Fibroblast of mammary gland (primary cell): ENCODE measurements at regions not wholly inside any gene's neighbourhood (a gene's known extent, or its start where the extent isn't known, plus 50 kb on each side); places are given as distances from the start of the nearest gene placed in this dataset.

ENCODE experiments used
- DNase-seq: peaks from one replicate; pipeline ENCODE4 v3.0.0-alpha.2; 2010; ENCODE audit warnings: low read depth
- H3K4me3 ChIP-seq: 2 replicates; pipeline ENCODE4 v1.5.1; 2011; ENCODE audit warnings: low read depth, mild to moderate bottlenecking, low read length, moderate library complexity; ENCODE audit not compliant: control insufficient read depth
- TF ChIP-seq, protein P1 (sequence below): conservative IDR thresholded peaks from 2 replicates; pipeline ENCODE4 v1.5.1; 2011; ENCODE audit warnings: low read depth, low read length, inconsistent platforms; ENCODE audit not compliant: control insufficient read depth, insufficient read depth

DNA sequence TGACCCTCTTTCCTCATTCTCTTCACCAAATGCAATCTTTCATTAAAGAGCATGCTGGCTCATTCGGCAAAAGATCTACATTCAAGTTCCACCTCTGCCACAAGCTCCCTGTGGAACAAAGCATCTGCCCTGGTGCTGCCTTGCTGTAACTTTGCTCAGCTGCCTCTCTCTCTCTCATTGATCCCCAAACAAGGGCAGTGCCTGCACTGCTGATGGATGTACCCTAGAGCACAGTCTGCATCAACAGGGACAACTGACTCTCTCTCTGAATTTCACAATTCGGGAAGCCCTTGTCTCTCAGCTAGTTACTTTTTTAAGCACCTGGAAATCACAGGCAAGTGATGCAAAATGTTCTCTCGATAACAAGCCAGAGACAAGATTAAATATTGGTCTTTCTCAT lies 174.0 kb upstream of the DIO2 start:
- H3K4me3 ChIP-seq, result no peak overlapping the region
- TF ChIP-seq, protein P1, sequence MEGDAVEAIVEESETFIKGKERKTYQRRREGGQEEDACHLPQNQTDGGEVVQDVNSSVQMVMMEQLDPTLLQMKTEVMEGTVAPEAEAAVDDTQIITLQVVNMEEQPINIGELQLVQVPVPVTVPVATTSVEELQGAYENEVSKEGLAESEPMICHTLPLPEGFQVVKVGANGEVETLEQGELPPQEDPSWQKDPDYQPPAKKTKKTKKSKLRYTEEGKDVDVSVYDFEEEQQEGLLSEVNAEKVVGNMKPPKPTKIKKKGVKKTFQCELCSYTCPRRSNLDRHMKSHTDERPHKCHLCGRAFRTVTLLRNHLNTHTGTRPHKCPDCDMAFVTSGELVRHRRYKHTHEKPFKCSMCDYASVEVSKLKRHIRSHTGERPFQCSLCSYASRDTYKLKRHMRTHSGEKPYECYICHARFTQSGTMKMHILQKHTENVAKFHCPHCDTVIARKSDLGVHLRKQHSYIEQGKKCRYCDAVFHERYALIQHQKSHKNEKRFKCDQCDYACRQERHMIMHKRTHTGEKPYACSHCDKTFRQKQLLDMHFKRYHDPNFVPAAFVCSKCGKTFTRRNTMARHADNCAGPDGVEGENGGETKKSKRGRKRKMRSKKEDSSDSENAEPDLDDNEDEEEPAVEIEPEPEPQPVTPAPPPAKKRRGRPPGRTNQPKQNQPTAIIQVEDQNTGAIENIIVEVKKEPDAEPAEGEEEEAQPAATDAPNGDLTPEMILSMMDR, result no peak
- DNase-seq, result no peak

DNA sequence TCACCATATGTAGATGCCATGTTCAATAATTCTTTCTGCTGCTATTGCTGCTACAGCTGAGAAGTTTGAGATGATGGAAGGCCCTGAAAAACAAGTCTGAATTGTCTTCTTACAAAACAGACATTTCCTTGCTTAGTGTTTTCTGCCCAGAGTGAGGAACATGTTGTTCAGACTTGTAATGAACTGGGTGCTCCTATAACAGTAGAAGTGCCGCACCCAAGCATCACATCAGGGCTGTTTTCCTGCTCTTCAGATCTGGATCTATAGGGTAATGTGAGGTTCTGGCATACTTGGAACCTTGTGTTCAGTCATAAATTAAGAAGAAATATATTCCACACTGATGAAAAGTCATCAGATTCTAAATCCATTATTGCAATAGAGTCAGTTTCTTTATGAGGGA lies 171.9 kb upstream of the DIO2 start:
- DNase-seq, result no peak
- TF ChIP-seq, protein P1, result no peak
- no peak overlapping the region for H3K4me3 ChIP-seq

DNA sequence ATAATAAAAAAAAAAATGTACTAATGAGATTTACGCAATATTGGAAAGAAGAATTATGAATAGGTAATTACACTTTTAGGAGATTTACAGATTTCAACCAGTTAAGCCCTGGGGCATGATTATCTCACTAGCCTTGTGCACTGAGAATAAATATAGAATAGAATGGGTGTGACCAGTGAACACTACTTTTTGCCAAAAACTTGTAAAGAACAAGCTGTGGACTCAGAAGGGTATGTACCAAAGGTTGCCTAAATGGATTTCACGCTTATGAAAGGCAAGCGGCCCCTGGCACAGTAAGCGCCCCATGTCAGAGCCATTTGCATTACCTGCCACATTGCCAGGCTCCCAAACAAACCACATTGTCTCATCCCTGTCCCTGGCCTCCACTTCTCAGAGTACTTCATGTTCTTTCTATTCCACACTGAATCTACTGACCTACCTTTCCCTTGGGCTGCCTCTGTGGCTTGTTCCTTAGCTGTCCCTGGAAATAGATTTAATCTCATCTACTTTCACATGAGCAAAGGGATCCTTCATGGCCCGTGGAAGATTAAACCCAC lies 170.6 kb upstream of the DIO2 start:
- no peak overlapping the region for H3K4me3 ChIP-seq
- TF ChIP-seq, protein P1, result no peak
- no peak for DNase-seq

DNA sequence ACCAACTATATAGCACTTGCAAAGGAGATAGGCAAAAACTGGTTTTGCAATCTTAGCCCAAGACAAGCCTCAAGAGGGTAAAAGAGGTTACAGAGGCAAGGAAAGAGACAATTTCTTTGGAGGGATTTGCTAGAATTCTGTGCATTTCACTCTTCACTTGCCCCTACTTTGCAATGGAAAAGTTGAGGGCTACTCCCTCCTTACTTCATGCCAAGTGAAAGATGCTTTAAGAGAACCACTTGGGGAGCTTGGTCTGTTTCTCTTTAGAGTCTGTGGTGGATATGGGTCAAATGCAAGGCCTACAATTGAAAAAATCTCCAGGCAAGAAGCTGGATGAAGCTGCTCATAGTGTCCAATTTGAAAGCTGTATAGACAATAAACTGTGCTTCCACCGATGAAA lies 167.7 kb upstream of the DIO2 start:
- TF ChIP-seq, protein P1, result no peak
- H3K4me3 ChIP-seq, result no peak overlapping the region

DNA sequence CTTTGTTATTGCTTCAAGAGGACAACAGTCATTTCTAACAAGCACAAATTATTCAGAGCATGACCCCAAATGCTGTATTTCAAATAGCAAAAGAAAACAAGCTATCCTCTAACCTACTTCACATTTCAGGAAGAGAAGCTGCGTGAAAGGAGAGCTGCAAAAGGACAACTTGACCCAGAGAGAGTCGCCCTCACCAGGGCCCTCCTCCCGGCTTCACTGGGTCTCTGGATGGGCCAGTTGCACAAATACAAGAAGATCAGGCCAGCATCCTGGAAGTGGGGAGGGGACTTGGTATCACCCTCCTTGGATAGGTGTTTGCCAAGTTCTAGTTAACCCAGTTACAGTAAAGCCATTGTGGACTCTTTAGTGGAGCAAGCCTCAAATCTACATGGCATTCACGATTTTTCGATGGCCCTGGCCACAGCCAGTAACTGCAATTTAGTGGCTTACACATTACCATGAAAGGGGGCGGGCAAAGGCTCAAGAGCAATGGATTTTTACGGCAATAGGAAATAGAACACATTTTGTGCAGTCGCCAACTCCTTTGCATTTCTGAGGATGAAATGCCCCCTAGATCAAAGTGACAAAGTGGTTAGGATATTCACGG lies 166.9 kb upstream of the DIO2 start:
- TF ChIP-seq, protein P1, result no peak
- DNase-seq, result no peak
- no peak overlapping the region for H3K4me3 ChIP-seq

More for the DNA sequence above, 167.7 kb upstream of the DIO2 start:
- no peak for DNase-seq

DNA sequence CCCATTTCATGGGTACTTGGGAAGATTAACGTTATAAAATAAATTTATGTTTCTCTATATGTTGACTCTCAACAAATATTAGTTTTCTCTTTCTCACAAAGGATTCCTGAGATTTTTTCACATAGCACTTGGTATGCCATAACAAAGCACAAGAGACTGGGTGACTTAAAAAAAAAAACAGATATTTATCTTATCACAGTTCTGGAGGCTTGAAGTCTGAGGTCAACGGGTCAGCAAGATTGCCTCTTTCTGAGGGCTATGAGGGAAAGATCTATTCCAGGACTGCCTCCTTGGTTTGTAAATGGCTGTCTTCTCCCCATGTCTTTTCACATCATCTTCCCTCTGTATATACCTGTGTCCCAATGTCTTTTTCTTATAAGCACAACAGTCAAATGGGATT lies 153.5 kb upstream of the DIO2 start:
- TF ChIP-seq, protein P1, result no peak
- DNase-seq, result no peak
- no peak overlapping the region for H3K4me3 ChIP-seq

DNA sequence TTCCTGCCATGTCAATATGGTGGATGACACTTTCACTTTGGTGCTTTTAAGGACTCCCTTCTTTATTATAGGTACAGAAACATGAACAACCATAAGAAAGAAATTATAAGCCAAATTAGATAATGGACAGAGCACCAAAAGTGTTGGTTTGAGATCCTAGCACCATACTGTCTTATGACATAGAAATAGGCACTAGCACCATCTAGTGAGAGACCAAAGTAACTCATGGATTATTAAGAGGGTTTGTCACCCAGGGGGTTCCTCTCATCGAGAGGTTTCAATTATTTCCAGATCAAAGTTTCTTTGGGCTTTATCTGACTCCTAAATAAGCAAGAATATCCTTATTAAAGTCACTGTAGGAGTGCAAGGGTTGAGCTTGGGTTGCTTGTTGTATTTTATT lies 153.0 kb upstream of the DIO2 start:
- no peak overlapping the region for H3K4me3 ChIP-seq
- TF ChIP-seq, protein P1, result peak; percentile 65
- peak; percentile 54 for DNase-seq
